IgD-negative memory B cell (primary cell): ENCODE measurements at regions not wholly inside any gene's neighbourhood (a gene's known extent, or its start where the extent isn't known, plus 50 kb on each side); places are given as distances from the start of the nearest gene placed in this dataset.
"Not testable (repeated sequence)": the region's sequence is repeated elsewhere in the genome, so short reads cannot be mapped to it uniquely, and the experiment has no call there.

Experiments
- H3K27ac Mint-ChIP-seq, 3 donors: one replicate each; pipeline ENCODE4 v1.8.0; 2020 to 2022; ENCODE audit warnings: mild to moderate bottlenecking in 3 of 3, mixed read lengths in 3 of 3, moderate library complexity in 1 of 3
- H3K27me3 Mint-ChIP-seq: one replicate; pipeline ENCODE4 v1.8.0; 2021; ENCODE audit warnings: mixed read lengths
- H3K36me3 Mint-ChIP-seq: one replicate; pipeline ENCODE4 v1.8.0; 2020; ENCODE audit warnings: mild to moderate bottlenecking, mixed read lengths
- H3K4me1 Mint-ChIP-seq, 3 donors: one replicate each; pipeline ENCODE4 v1.8.0; 2020 to 2022; ENCODE audit warnings: mixed read lengths in 3 of 3, mild to moderate bottlenecking in 1 of 3
- H3K4me3 Mint-ChIP-seq, 4 donors: one replicate each; pipeline ENCODE4 v1.8.0; 2020 to 2022; ENCODE audit warnings: mild to moderate bottlenecking in 4 of 4, mixed read lengths in 4 of 4, moderate library complexity in 3 of 4
- H3K9me3 Mint-ChIP-seq, 3 donors: one replicate each; pipeline ENCODE4 v1.8.0; 2020 to 2021; ENCODE audit warnings: mixed read lengths in 3 of 3, mild to moderate bottlenecking in 1 of 3

DNA sequence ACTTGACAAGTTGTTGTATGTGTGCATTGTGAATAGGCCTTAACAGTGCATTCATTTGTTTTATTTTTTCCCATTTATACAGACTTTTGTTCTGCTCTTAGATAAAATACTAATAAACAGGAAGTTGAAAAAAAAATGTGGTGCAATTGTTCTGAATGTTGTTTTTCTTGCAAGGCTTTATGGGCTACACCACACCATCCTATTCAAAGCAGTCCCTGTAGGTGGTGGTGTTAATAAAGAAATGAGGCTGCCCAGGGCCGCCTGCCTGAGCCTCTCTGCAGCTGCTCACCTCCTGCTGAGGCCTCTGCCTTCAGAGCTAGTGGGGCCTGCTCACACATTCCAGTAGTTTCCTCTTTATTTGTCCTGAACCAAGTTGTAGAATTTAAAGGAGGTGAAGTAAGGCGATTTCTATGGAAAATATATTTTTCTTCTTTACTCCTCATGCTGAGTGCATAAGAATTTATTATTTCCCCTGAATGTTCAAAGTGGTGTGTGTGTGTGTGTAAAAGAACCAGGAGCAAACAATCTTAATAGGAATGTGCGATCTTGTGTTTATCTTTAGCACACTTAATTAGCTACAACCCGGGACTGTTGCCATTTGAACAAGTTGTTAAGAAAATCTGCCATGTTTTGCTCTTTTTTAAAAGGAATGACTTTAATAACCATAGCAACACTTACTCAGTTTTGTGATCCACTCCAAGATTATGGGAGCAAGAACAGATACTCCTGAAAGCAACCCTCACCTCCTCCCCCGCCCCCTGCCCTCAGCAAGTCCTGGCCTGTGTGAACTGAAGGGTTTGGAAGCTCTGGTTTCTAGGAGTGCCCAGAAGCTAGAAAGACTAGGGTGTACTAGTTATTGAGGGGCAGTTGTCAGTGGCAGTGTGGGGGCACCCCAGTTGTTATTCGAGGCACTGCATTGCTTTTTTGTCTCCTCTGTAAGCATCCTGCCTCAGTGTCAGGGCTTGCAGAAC is 251.6 kb upstream of the PLGLB2 start:
- H3K27me3 Mint-ChIP-seq, H3K4me1 Mint-ChIP-seq, H3K27ac Mint-ChIP-seq, H3K36me3 Mint-ChIP-seq, H3K4me3 Mint-ChIP-seq, H3K9me3 Mint-ChIP-seq: not testable (repeated sequence)

DNA sequence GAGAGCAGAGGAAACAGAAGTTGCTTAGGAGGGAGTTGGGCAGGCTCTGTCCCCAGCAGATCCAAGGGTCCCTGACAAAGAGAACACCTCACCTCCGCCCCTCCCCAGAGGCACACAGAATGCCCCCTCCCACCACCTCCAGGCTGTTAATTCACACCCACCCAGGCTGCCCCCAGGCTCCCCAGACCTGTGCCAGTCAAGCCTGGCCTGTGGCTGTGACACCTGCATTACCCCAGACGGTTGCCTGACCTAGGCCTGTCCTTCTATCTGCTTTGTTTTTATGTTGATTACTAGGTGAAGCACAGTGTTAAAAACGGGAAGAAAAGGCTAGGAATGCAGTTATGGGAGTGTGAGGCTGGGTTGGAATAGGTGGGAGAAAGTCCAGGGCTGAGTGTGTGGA is 250.8 kb upstream of the PLGLB2 start:
- not testable (repeated sequence) for H3K27me3 Mint-ChIP-seq, H3K36me3 Mint-ChIP-seq, H3K9me3 Mint-ChIP-seq, H3K4me1 Mint-ChIP-seq, H3K4me3 Mint-ChIP-seq
- H3K27ac Mint-ChIP-seq = peak overlapping the region in 1 of 3 donors; percentile 12

DNA sequence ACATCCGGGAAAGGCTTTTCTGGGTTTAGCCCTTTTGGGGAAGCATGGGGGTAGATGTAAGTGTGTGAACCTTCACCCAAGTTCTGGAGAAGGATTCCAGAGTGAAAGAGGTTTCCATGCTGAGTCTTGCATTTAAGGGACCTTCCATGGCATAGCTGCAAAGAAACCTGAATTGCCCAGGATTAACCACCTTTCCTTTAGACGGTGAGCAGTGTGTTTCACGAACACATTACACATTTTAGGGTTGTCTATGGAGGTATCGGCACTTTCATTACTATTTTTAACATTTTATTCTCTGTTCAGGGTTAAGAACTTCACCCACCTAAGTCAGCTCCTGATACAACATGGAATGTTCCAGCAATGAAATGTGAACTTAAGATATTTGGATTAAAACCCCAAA is 250.2 kb upstream of the PLGLB2 start:
- not testable (repeated sequence) for H3K36me3 Mint-ChIP-seq, H3K4me1 Mint-ChIP-seq, H3K27me3 Mint-ChIP-seq, H3K9me3 Mint-ChIP-seq, H3K4me3 Mint-ChIP-seq
- H3K27ac Mint-ChIP-seq = peak overlapping the region in 1 of 3 donors; percentile 12

DNA sequence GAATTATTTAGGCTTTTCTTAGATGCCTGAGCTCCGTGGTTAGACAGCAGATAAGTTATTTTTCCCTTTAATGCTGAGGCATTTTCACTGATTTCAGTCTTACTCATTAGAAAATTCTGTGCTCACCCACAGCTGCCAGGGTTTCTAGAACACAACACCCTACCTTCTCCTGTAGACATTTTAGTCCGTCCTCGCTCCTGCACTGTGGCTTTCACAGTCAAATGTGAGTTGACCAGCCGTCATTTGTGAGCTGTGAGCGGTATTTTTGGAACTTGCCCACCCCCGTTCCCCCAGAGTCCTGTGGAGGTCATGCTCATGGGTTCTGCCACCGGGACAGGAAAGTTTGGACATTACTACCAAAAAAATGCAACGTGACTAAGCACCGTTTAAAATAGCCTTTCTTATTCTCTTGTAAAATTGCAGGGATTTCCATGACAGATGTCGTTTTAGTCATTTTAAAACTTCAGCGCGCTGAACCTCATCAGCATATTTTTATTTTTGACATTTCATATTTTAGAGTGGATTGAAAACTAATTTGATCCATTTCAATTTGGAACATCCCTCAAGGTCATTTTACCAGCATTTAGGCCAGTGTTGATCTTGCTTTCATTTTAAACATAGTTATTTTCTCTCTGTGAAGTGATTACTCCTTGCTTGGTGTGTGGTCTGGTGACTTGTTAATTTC is 249.6 kb upstream of the PLGLB2 start:
- not testable (repeated sequence) for H3K27me3 Mint-ChIP-seq, H3K36me3 Mint-ChIP-seq, H3K9me3 Mint-ChIP-seq, H3K4me3 Mint-ChIP-seq, H3K4me1 Mint-ChIP-seq
- H3K27ac Mint-ChIP-seq = peak overlapping the region in 1 of 3 donors; percentile 71

DNA sequence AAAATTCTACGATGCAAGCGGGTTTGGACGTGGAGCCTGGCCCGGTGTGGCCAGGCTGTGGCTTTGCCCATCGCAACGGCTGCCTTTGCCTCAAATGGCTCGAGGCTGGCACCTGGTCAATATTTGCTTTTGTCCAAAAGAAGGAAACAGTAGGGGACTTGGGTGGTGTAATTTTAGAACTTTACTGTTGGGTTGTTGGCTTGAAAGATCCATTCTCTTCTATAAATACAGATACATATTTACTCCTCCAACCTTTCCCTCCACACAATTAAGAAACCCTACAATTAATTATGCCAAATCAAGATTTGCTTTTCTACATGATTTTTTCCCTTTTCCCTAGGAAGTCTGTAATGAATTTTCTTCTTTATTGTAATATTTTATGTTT is 249.0 kb upstream of the PLGLB2 start:
- H3K36me3 Mint-ChIP-seq, H3K9me3 Mint-ChIP-seq, H3K4me3 Mint-ChIP-seq, H3K27me3 Mint-ChIP-seq, H3K4me1 Mint-ChIP-seq, H3K27ac Mint-ChIP-seq: not testable (repeated sequence)

DNA sequence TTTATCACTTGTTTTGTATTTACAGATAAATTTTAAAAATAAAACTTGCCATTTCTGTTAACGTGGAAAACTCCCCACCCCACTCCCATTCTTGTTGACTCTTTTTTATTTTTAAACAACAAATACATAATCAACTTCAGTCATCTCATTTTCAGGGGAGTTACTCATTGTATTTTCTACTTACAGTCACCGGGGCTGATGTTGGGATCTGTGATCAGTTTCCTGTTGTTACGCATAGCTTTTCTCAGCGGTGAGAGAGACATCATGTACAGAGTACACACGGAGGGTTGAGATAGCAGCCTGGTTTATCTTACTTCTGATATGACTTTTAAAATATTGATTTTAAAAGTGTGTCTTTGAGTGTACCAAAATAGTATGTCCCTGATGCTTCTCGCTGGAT is 248.0 kb upstream of the PLGLB2 start:
- not testable (repeated sequence) for H3K27me3 Mint-ChIP-seq, H3K9me3 Mint-ChIP-seq, H3K36me3 Mint-ChIP-seq, H3K4me1 Mint-ChIP-seq
- peak overlapping the region in 2 of 4 donors; percentile 37 to 63 for H3K4me3 Mint-ChIP-seq
- peak overlapping the region; percentile 50 to 95 (median 82) for H3K27ac Mint-ChIP-seq

DNA sequence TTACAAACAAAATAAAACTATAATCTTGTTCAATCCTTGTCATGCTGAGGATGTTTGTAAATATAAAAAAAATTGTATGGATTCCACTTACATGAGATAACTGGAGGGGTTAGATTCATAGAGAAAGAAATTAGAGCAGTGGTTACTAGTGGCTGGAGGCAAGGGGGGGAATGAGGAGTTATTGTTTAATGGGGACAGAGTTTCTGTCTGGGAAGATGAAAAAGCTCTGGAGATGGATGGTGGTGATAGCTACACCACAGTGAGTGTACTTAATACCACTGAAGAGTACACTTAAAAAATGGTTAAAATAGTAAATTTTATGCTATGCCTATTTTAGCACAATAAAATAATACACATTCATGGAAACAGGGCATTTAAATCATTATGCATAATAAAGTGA is 247.5 kb upstream of the PLGLB2 start:
- not testable (repeated sequence) for H3K27me3 Mint-ChIP-seq, H3K36me3 Mint-ChIP-seq, H3K4me1 Mint-ChIP-seq, H3K9me3 Mint-ChIP-seq
- Mint-ChIP-seq H3K27ac (peak overlapping the region; percentile 50 to 95 (median 82)), H3K4me3 (peak overlapping the region in 2 of 4 donors; percentile 55 to 70)

DNA sequence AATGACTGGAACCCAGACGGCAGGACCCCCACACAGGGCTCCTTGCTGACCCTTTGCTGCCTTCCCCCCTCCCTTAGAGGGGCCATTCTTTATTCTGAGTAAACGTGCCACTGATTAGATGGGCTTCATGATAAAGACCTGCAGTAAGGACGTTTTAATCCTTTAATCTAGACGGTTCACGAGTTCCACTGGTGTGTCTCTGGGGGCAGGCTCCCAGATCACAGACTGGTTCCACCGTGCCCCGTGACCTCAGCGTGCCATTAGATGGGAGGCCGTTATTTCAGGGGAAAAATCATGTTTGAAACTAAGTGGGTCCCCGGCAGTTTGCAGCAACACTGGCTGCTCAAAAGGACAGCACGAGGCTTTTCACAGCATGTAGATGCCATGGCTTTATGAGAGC is 246.9 kb upstream of the PLGLB2 start:
- H3K9me3 Mint-ChIP-seq, H3K36me3 Mint-ChIP-seq, H3K4me3 Mint-ChIP-seq, H3K27me3 Mint-ChIP-seq, H3K4me1 Mint-ChIP-seq: not testable (repeated sequence)
- H3K27ac Mint-ChIP-seq = peak overlapping the region in 1 of 3 donors; percentile 23

DNA sequence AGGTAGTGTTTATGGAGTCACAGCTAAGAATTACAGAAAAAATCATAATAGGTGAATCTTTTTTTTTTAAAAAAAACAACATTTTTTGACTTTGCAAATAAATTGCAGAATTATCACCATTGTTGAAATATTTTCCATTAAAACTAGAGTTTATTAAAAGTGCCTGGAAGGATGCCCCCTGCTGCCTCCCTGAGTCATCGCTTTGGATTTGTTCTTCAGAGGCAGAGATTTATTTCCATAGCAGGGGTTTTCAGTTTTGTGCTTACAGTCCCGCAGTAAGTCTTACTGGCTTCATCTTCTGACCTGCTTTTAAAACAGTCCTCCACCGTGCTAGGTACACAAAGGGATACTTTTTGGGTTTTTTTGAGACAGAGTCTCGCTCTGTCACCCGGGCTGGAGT is 244.9 kb upstream of the PLGLB2 start:
- not testable (repeated sequence) for H3K4me3 Mint-ChIP-seq, H3K27me3 Mint-ChIP-seq, H3K4me1 Mint-ChIP-seq, H3K27ac Mint-ChIP-seq, H3K9me3 Mint-ChIP-seq, H3K36me3 Mint-ChIP-seq

DNA sequence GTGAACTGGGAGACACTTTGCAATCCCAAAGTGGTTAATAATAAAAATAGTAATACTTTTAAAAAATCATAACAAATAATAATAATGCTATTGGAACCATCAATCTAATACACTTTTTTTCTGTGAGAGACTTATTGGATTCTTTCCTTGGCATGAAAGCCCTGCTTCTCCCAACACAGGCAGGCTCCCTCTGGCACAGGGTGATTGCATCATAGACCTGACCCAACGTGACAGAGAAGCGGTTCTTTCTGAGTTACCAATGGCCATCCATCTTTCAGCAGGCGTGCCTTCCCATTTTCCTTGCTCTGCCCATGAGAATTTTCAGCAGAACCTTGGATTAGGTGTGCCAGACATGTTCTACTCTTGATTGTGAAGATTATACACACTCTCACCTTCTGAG is 242.6 kb upstream of the PLGLB2 start:
- not testable (repeated sequence) for H3K9me3 Mint-ChIP-seq, H3K27me3 Mint-ChIP-seq, H3K4me1 Mint-ChIP-seq, H3K27ac Mint-ChIP-seq, H3K4me3 Mint-ChIP-seq, H3K36me3 Mint-ChIP-seq

DNA sequence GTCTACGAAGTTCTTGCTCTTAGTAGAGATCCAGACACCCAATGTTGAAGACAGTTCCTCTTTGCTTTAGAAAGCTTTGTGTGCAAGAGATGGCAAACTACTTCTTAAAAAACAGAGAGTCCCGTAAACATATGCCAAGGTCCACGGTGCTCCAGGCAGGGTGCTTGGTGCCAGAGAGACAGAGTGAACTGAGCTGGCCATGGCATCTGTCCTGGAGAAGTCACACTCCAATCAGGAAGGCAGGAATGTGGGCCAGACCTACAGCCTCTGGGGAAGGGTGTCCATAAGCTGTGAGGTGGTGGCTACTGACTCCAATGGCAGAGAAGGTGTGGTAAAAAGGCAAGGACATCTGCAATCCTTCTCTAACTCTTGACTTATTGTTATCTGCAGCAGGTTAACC is 242.0 kb upstream of the PLGLB2 start:
- not testable (repeated sequence) for H3K4me3 Mint-ChIP-seq, H3K36me3 Mint-ChIP-seq, H3K27me3 Mint-ChIP-seq, H3K27ac Mint-ChIP-seq, H3K9me3 Mint-ChIP-seq, H3K4me1 Mint-ChIP-seq

DNA sequence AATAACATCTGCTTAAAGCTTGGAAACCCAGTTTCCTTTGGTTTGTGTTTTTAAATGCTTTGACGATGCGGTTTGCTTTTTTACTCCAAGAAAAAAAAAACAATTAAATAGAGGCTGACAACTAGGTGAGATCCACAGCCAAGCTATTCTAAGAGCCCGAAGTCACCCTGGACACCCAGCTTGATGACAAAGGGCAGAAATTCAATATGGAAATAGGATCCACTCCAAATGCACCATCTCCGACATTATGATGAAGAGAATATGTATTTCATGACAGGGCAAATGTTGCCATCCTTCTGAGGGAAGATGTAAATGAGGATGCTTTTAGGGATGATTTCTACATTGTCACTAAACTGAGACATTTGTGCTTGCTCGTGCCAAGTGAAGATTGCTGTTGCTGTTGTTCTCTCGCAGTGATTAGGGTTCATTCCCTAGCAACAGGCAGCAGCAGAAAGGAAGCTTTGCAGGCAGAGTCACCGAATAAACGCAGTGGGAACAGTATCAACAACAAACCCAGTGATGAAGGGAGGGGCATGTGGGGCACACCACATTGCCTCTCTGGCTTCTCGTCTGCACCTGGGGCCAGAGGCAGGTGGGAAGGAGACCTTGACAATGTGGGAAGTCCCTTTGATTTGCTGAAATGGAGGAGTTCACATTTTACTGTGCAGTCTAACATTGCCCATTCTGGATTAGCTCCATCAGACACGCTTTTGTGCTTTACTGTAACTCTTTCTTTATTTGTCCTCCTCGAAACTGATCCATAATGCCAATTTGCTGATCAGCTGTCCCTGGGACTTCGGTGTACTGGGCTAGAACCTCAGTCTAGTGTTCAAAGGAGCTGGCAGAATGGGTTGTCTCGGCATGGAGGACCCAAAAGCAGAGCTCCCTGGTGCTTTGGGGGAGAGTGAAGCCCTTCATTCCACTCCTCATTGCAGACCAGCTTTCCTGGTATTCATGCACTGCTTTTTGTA is 240.2 kb upstream of the PLGLB2 start:
- not testable (repeated sequence) for H3K4me1 Mint-ChIP-seq, H3K36me3 Mint-ChIP-seq, H3K27me3 Mint-ChIP-seq, H3K9me3 Mint-ChIP-seq
- H3K27ac Mint-ChIP-seq = peak overlapping the region; percentile 73 to 81 (median 76)
- H3K4me3 Mint-ChIP-seq = peak overlapping the region in 1 of 4 donors; percentile 75

DNA sequence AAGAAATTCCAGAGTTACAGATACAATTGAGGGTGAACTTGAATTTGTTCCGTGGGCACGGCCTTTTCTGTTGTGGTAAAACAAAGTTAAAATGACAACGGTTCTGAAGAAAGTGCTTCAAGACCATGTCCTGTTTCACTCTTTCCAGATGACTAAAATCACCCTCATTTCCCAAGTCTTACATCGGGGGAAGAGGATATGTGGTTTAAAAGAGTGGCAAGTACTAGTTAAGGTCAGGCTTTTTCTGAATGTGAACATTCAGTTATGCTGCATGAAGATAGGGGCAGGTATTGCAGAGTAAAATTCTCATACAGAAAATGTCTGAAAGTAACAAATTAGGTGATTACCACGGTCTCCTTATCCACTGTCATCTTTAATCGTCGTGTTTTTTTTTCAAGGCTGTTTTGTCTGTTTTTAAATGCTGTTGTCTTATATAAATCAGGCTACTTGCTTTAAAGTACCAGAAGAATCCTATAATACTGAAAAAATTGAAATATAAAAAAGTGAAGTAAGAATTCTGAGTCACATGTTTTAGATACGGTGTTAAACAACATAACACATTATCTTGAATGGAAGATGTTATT is 236.6 kb upstream of the PLGLB2 start:
- H3K4me3 Mint-ChIP-seq, H3K36me3 Mint-ChIP-seq, H3K9me3 Mint-ChIP-seq, H3K27me3 Mint-ChIP-seq: not testable (repeated sequence)
- Mint-ChIP-seq H3K4me1 (peaks cover 4 to 10% (median 5%) of the 10 kb centered on the region in 3 donors), H3K27ac (peak overlapping the region in 1 of 3 donors; percentile 53)

DNA sequence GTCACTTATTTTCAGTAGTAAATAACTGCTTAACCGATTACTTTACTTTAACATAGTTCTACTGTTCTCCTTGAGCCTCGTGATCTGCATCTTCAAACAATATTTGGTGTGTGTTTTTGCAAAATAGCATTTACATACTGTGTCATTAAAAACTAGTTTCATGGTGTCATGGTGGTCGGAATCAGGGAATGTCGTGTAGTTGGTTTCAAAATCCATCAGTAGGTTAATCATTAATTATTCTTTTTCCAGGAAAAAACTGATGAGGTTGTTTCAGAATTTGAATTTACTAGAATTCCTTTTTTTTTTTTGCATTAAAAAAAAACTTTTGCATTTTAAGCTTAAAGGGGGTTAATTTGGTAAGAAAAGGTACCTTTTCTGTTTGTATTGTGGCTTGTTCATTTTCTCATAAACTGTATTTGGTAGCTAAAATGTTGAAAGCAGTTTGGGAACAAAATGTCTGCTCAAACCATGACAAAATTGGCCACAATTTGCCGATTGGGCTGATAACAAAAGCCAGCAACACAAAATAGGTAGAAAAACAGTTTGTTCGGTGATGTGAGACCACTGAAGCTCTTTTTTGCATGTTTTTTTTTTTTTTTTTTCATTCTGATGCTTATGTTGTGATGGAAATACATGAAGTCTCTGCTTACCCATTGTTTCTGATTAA is 234.9 kb upstream of the PLGLB2 start:
- H3K4me1 Mint-ChIP-seq = peaks cover 7 to 12% (median 9%) of the 10 kb centered on the region in 3 donors
- H3K27me3 Mint-ChIP-seq, H3K9me3 Mint-ChIP-seq, H3K4me3 Mint-ChIP-seq, H3K36me3 Mint-ChIP-seq: not testable (repeated sequence)
- peak overlapping the region in 2 of 3 donors; percentile 53 to 76 for H3K27ac Mint-ChIP-seq
